Medulla oblongata (tissue), 1 donor: ENCODE measurements at regions not wholly inside any gene's neighbourhood (a gene's known extent, or its start where the extent isn't known, plus 50 kb on each side); places are given as distances from the start of the nearest gene placed in this dataset.
"Not testable (repeated sequence)": the region's sequence is repeated elsewhere in the genome, so short reads cannot be mapped to it uniquely, and the experiment has no call there.

Experiments
- DNase-seq: peaks from one replicate; pipeline ENCODE4 v3.0.0-alpha.2; 2015; ENCODE audit errors: extremely low spot score

DNA sequence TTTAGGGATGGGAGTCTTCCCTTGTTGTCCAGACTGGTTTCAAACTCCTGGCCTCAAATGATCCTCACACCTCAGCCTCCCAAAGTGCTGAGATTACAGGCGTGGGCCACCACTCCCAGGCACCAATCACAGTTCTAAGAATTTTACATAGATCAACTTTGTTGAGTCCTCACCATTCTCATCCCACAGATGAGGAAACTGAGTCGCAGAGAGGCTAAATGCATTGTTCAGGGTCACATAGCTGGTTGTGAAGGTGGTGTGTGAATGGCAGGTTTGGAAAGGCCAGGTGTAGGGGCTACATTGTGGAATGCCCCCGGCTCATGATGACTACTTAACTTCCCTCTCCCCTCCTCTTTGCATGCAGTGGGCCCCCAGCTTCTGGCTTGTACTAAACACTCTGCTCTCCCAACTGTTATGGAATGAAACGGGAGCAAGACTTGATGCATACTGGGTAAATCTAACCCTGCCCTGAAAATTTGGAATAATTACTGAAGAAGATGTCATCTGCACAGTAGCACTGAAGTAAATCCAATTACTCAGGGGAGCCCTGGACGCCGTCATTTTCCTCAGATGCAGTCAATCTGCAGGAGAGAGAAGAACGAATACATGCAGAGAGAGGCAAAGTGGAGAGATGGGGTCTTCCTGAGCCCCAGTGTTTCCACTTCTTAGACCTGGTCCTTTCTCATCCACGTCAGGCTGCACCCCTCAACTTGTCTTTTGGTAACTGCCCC lies 102.3 kb upstream of the ZNF217 start:
- no peak for DNase-seq

DNA sequence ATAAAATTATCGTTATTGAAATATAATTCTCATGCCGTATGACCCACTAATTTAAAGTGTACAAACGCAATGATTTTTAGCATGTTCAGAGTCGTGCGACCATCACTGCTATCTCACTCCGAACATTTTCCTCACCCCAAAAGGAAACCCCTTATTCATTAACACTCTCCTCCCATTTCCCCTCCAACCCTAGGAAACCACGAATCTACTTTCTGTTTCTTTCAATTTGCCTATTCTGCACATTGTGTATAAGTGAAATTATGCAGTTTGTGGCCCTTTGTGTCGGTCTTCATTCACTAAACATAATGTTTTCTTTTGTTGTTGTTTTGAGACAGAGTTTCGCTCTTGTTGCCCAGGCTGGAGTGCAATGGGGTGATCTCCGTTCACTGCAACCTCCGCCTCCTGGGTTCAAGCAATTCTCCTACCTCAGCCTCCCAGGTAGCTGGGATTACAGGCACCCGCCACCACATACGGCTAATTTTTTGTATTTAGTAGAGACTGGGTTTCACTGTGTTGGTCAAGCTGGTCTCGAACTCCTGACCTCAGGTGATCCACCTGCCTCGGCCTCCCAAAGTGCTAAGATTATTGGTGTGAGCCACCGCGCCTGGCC lies 99.7 kb upstream of the ZNF217 start:
- DNase-seq: no peak

DNA sequence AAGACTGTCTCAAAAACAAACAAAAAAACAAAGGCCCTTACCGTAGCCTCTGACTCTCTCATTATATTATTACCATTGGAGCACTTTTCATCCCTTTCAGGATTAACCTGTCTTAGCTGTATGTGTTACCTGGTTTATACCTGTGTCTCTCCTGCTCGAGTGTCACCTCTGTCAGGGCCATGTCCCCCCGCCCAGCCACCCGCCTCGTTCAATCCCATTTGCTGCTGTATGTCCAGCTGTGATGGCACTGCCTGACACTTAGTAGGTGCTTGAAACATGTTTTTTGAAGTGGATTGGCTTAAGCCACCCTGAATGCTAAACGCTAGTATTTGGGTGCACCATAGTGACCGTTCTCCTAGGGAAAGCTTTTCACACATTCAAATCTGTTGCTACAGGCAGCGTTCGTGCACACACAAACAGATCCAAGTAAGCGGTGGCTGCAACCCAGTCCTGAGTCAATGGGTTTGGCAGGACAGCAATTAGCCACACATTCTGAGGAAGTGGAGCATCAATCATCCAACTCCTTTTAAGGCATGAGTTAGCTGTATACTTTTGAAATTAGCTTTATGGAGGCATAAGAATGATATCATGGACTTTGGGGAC lies 98.9 kb upstream of the ZNF217 start:
- DNase-seq: peak; percentile 66

DNA sequence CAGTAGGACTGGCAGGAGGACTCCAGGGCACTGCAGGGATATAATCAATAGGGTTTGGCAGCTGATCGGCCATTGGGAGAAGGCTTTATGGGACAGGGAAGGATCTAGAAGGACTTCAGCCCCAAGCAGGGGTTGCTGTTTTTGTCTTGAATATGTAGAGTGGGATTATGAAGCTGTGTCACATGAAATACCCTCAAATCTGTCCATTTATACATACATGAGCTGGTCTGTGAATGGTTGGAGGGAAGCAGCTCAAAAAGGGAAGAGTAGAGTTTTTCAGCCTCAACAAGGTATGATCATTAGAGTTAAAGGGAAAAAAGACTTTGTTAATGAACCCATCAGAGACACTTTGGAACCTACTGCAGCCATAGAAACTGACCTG lies 98.2 kb upstream of the ZNF217 start:
- DNase-seq: no peak

DNA sequence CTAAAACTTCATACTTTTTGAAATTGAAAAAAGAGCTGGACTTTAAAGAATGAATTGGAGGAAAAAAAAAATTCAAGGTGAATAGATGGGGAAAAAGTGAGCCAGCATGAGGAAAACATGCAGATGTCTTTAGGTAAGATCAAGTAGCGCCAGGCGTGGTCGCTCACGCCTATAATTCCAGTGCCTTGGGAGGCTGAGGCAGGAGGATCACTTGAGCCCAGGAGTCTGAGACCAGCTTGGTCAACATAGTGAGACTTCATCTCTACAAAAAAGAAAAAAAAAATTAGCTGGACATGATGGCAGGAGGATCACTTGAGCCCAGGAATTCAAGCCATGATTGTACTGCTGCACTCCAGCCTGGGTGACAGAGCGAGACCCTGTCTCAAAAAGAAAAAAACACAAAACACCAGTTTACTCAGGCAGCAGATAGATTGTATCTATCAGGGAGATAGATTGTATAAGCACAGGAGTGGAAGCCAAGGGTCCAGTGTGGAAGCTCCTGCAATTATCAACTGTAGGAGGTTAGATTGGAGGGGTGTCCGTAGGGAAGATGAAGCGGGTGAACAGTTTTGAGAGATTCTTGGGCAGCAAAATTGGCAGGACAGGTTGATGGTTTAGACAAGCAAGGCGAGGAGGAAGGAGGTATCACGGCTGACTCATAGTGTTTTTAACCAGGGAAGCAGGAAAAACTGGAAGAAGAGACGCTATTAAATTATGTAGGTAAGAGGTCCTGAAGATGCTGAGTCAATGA lies 97.6 kb upstream of the ZNF217 start:
- no peak for DNase-seq

DNA sequence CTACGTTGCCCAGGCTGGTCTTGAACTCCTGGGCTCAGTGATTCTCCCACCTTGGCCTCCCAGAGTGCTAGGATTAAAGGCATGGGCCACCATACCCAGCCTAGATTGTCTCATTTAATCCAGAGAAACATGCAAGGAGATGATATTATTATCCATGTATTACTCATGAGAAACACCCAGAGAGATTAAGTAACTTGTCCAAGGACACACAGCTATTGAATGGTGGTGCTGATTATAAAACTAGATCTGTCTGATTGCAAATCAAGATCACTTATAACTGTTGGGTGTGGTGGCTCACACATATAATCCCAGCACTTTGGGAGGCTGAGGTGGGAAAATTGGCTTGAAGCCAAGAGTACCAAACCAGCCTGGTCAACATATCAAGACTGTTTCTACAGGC lies 94.4 kb upstream of the ZNF217 start:
- DNase-seq: no peak

DNA sequence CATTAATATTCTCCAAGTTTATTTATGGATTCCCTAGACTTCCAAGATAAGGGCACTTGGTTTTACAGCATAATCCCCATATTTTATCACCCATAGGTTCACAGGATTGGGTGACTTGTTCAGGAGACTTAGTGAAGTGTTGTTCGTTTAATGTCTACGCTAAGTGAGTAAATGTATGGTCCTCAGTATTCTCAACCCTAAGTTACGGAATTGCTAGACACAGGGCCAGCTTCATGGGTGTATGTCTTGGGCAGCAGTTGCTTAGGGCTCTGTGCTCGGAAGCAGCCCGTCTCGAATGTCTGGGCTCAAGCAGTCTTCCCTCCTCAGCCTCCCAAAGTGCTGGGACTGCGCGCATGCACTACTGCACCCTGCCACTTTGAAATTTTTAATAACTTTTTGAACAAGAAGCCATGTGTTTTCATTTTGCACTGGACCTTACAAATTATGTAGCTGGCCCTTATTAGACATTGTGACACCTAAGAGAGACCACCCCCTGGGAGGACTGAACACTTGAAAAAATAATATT lies 91.5 kb upstream of the ZNF217 start:
- DNase-seq: no peak

DNA sequence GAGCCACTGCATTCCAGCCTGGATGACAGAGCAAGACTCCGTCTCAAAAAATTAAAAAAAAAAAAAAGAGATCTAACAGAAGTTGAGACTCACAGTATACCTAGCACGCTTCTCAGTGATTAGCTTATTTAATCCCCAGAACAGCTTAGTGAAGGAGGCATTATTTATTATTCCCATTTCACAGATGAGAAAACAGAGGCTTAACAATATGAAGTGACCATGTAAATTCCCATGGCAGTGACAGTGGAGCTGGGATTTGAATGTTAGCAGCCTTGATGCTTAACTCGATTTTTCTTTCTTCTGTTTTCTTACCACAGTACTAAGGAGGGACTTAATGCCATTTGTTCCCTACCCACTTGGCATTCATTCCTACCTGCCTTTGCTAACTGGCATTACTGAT lies 89.9 kb upstream of the ZNF217 start:
- no peak for DNase-seq

DNA sequence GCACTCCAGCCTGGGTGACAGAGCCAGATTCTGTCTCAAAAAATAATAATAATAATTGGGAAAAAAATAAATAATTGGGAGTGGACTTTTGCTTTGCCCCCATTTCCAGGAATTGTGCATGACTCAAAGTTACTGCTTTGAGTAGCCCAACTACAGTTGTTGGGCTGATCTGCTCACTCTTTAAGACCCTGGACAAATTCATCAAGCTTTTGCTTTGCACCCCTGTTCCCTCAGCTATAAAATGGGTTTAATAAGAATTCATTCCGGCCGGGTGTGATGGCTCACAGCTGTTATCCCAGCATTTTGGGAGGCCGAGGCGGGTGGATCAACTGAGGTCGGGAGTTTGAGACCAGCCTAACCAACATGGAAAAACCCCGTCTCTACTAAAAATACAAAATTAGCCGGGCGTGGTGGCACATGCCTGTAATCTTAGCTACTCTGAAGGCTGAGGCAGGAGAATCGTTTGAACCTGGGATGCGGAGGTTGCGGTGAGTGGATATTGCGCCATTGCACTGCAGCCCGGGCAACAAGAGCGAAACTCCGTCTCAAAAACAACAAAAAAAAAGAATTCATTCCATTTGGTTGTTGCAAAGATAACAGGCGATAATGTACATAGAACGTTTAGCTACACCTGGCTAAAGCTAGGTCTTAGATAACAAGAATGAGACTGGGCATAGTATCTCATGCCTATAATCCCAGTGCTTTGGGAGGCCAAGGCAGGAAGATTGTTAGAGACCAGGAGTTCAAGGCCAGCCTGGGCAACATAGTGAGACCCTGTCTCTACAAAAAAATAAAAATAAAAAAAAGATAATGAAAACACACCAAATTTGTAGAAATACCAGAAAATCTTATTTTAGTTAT lies 87.9 kb upstream of the ZNF217 start:
- DNase-seq: no peak

DNA sequence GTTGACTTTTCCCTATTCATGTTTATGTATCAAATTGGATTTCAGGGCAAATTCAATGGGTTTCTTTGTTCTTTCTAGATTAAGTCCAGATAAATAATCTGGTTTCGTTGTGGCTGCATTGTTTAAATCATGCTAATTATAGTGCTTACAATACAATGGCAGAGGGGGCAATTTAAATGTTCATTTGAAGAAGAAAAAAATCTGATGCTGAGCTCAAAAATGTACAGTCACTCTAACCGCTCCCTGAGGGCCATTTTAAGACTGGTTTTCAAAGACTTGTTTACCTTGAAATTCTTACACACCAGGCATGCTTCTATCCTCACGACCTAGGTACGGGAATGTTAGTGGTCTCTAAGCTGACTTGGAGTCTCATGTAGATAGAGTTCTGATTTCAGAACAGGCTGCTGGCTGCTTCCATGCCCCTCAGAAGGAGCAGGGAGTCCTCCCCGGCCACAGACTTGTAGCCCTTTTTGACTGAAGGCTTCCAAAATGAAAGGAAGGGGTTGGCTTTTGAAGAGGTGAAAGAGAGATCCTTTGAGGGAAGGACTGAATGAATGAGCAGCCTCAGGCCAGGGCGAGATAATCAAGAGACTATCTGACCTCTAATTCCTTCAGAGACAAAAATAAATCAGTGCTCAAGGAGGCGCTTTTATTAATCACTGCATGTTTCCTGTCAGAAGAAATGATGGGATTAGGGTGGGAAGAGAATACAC lies 86.1 kb upstream of the ZNF217 start:
- no peak for DNase-seq

DNA sequence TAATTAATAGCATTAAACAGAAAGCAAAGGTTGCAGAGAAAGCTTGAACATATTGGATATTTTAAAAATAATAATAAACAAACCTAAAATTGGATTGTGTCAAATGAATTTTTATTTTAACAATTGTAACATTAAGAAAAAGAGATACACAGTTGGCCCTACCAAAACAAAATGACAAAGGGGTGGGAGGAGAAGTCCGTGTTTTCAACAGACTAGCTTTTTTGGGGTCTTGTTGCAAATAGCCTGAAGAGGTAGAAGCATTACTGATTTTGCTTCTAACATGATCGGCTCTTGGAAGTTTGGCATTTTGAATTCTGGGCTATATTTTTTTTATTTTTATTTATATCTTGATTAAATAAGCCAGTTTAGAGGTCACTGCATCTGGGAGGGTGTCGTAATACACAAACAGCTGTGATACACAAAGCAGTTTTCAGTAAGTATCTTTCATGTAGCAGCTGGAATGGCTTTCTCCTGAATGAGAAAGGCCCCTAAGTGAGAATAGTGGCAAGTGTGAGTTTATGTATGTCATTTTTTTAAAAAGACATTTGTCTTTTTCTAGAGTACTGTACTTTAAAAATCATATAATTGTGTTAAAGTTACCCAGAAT lies 85.5 kb upstream of the ZNF217 start:
- DNase-seq: no peak

DNA sequence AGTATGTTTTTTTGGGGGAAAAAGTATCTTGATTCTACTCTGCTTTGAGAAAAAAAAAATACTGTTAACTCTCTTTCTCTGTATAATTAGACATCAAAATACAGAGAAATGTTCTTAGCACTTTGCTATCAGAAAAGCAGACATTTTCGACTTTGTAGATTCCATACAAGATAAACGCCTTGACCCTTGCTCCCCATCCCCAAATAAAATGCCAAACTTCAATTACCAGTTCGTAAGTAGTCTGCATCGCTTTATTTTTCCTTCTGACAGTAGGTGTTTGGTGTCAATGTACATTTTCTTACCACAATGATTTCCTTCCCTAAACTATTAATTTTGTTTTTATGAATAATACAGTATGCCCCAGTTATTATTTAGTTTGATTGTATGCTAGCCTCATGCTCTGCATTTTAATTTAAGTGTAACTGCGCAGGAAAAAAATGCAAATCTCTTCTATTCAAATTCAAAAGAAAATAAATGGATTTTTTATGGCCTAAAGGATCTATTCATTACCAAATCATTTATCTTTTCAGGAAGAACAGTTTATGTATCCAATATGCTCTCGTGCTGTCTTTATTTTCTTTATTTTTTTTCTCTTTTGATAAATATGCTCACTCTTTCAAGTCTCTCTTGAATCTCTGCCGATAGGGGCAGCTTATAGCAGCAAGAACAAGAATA lies 84.8 kb upstream of the ZNF217 start:
- no peak for DNase-seq

DNA sequence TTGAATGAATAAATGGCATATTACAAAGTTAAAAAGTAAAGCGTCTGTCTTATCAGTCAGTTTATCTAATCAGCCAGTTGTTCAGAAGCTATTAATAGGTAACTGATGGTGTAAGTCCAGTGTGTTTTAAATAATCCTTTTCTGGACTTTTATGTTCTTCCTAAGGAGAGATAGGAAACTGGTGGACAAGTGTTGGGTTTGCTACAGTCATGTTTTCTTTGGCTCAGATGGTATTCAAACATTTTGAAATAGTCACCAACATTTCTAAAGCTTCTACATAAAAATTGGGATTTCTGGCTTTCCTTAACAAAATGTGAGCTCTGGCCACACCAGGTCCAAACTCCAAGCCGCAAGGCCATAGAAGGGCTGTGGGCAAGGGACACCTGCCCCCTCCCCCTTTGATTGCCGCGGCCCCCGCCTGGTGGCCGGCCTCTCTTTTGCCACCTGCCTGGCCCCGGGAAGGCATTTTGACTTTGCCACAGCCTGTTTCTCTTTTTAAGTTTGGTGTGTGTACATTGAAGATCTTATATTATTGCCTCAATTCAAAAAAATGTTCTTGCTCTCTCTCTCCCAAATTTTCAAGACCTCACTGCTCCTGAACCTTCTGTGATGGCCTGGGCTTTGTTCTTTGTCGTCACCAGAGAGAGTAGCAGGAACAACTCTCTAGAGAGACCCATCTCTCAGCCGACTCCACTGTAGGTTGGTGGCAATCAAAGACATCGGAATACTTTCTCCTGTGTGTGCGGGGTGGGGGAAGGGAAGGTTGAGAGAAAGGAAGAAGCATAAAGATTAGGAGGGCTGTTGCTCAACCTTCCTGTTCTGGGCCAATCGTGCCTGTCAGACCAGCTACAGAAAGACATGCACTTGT lies 84.0 kb upstream of the ZNF217 start:
- peak; percentile 60 for DNase-seq

DNA sequence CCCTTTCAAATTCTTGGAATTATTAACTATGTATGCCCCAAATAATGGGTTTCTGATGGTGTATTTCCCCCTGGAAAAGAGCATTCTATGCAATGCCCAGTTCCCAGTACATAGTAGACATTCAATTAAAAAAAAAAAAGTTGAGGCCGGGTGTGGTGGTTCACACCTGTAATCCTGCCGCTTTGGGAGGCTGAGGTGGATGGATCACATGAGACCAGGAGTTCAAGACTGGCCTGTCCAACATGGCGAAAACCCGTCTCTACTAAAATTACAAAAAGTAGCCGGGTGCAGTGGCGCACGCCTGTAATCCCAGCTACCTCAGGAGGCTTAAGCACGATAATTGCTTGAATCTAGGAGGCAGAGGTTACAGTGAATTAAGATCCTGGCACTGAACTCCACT lies 83.3 kb upstream of the ZNF217 start:
- DNase-seq: no peak

DNA sequence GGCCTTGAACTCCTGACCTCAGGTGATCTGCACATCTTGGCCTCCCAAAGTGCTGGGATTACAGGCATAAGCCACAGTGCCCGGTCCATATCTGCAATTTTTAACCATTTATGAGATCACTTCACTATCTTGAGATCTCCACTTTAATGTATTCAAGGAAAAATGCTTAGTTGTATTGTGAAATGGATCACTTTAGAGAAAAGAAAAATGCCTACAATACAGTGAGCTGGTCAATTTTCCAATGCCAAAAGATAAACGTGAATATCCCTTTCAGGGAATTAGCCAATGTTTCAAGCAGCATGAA lies 82.8 kb upstream of the ZNF217 start:
- no peak for DNase-seq

DNA sequence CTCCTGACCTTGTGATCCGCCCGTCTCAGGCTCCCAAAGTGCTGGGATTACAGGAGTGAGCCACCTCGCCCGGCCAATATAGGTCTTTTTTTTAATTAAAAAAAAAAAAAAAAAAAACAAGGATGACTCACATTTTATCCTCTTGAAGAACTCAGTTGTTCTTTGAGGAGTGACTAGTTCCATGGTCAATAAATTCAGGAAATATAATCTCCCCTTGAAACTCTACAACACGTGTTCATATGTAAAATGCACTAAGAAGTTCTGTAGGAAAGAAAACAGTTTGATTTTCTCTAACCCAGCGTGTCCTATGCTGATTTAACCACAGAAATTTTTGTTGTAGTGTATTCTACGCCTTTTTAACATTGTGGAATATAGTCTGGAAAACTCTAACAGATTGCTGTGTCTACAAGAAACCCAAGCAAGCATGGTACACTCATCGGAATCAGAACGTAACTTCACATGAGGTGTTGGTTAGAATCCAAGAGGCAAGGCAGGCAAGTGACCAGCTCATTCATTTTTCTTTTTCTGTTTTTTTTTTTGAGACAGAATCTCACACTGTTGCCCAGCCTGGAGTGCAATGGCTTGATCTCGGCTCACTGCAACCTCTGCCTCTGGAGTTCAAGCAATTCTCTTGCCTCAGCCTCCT lies 79.0 kb upstream of the ZNF217 start:
- DNase-seq: no peak

DNA sequence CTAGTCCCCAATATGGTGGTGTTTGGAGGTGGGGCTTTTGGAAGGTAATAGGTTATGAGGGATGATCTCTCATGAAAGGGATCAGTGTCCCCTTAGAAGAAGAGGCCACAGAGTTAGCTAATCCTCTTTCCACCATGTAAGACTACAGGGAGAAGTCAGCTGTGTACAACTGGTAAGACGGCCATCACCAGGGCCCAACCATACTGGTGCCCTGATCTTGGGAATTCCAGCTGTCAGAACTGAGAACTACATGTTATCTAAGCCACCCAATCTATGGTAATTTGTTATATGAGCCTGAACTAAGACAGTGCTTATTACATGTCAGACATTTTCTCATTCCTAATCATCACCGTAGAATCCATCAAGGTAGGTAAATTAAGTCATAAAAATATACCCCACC lies 77.7 kb upstream of the ZNF217 start:
- DNase-seq: no peak

DNA sequence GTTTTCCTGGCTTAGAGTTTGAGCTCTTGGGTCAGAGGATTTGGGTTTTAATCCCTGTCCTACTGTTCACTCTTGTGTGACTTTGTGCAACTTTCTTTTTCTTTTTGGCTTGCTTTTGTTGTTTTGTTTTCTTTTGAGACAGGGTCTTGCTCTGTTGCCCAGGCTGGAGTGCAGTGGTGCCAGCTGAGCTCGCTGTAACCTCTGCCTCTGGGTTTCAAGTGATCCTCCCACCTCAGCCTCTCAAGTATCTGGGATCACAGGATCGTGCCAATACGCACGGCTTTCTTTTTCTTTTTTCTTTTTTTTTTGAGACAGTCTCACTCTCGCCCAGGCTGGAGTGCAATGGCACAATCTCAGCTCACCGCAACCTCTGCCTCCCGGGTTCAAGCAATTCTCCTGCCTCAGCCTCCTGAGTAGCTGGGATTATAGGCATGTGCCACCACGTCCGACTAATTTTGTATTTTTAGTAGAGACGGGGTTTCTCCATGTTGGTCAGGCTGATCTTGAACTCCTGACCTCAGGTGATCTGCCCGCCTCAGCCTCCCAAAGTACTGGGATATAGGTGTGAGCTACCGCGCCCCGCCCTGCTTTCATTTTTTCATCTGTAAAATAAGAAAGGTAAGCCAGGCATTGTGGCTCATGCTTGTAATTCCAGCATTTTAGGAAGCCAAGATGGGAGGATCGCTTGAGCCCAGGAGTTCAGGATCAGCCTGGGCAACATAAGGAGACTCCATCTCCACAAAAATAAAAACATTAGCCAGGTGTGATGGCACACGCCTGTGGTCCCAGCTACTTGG lies 76.1 kb upstream of the ZNF217 start:
- DNase-seq: not testable (repeated sequence)
